Neural cell (in vitro differentiated cells): ENCODE measurements at regions not wholly inside any gene's neighbourhood (a gene's known extent, or its start where the extent isn't known, plus 50 kb on each side); places are given as distances from the start of the nearest gene placed in this dataset.

ENCODE experiments used
- H2AFZ ChIP-seq: fragments of 200-600, 300-800 bp; sonication (generic), shearing (Covaris generic); 2 replicates; pipeline ENCODE4 v1.6.0; 2014; ENCODE audit warnings: low read depth, mild to moderate bottlenecking, antibody characterized with exemption, low read length, moderate library complexity
- H3F3A ChIP-seq: fragments of 200-600 bp; shearing (Covaris generic); 2 replicates; pipeline ENCODE4 v1.6.1; 2016; ENCODE audit warnings: mild to moderate bottlenecking, moderate library complexity, mixed read lengths, antibody characterized with exemption, low read length; ENCODE audit not compliant: insufficient read depth, poor library complexity, severe bottlenecking
- H3K27ac ChIP-seq: fragments of 200-600, 300-800 bp; sonication (generic), shearing (Covaris generic); 2 replicates; pipeline ENCODE4 v1.5.1; 2014; ENCODE audit warnings: mild to moderate bottlenecking, low read length, moderate library complexity
- H3K27me3 ChIP-seq: fragments of 300-800, 200-600 bp; sonication (generic), shearing (Covaris generic); 2 replicates; pipeline ENCODE4 v1.6.0; 2014; ENCODE audit warnings: mild to moderate bottlenecking, low read depth, low read length, moderate library complexity; ENCODE audit not compliant: insufficient read depth
- H3K36me3 ChIP-seq: fragments of 300-800, 200-600 bp; sonication (generic), shearing (Covaris generic); 2 replicates; pipeline ENCODE4 v1.5.1; 2014; ENCODE audit warnings: mild to moderate bottlenecking, antibody characterized with exemption, low read length, moderate library complexity; ENCODE audit not compliant: insufficient read depth
- H3K4me2 ChIP-seq: fragments of 300-800, 200-600 bp; sonication (generic), shearing (Covaris generic); 2 replicates; pipeline ENCODE4 v1.6.0; 2014; ENCODE audit warnings: mild to moderate bottlenecking, low read length
- H3K4me3 ChIP-seq: fragments of 300-800, 200-600 bp; sonication (generic), shearing (Covaris generic); 2 replicates; pipeline ENCODE4 v1.5.1; 2014; ENCODE audit warnings: mild to moderate bottlenecking, low read length, moderate library complexity
- H3K79me2 ChIP-seq: fragments of 200-600 bp; shearing (Covaris generic); replicated peaks from 2 replicates; pipeline ENCODE4 v1.6.0; 2014; ENCODE audit warnings: mild to moderate bottlenecking, low read length, moderate library complexity; ENCODE audit not compliant: insufficient read depth
- H3K9ac ChIP-seq: fragments of 300-800, 200-600 bp; sonication (generic), shearing (Covaris generic); 2 replicates; pipeline ENCODE4 v1.6.1; 2016; ENCODE audit warnings: mild to moderate bottlenecking, low read length, mixed read lengths
- H3K9me2 ChIP-seq: fragments of 200-600 bp; shearing (Covaris generic); 2 replicates; pipeline ENCODE4 v1.6.1; 2016; ENCODE audit warnings: mild to moderate bottlenecking, low read length, mixed read lengths; ENCODE audit not compliant: insufficient read depth
- H3K9me3 ChIP-seq: fragments of 200-600, 300-800 bp; sonication (generic), shearing (Covaris generic); 2 replicates; pipeline ENCODE4 v1.6.1; 2016; ENCODE audit warnings: mild to moderate bottlenecking, mixed run types, low read length, moderate library complexity, mixed read lengths
- H4K20me1 ChIP-seq: fragments of 200-600 bp; shearing (Covaris generic); 2 replicates; pipeline ENCODE4 v1.6.1; 2016; ENCODE audit warnings: mild to moderate bottlenecking, mixed run types; ENCODE audit not compliant: insufficient read depth
- CTCF ChIP-seq: fragments of 450-650 bp; IDR thresholded peaks from 2 replicates; pipeline ENCODE4 v1.5.1; 2014; ENCODE audit warnings: antibody characterized with exemption, mild to moderate bottlenecking, moderate library complexity; ENCODE audit not compliant: poor library complexity, severe bottlenecking
- EP300 ChIP-seq: fragments of 450-650 bp; conservative IDR thresholded peaks from 2 replicates; pipeline ENCODE4 v1.6.1; 2014; ENCODE audit warnings: antibody characterized with exemption, mild to moderate bottlenecking, moderate library complexity; ENCODE audit not compliant: poor library complexity, severe bottlenecking
- EZH2 ChIP-seq: fragments of 200-600, 300-800 bp; shearing (Covaris generic), sonication (generic); IDR thresholded peaks from 2 replicates; pipeline ENCODE4 v1.6.1; 2014; ENCODE audit warnings: antibody characterized with exemption, low read length, borderline replicate concordance, mild to moderate bottlenecking; ENCODE audit not compliant: insufficient read depth, poor library complexity, severe bottlenecking
- MXI1 ChIP-seq: fragments of 450-650 bp; conservative IDR thresholded peaks from 2 replicates; pipeline ENCODE4 v1.6.1; 2014; ENCODE audit warnings: antibody characterized with exemption, mild to moderate bottlenecking; ENCODE audit not compliant: poor library complexity, severe bottlenecking
- POLR2AphosphoS5 ChIP-seq: IDR thresholded peaks from 2 replicates; pipeline ENCODE4 v1.6.1; 2012
- RAD21 ChIP-seq: fragments of 450-650 bp; conservative IDR thresholded peaks from 2 replicates; pipeline ENCODE4 v1.6.1; 2014; ENCODE audit warnings: antibody characterized with exemption, mild to moderate bottlenecking, moderate library complexity
- REST ChIP-seq: IDR thresholded peaks from 2 replicates; pipeline ENCODE4 v1.6.1; 2012; ENCODE audit warnings: borderline replicate concordance
- SMC3 ChIP-seq: fragments of 450-650 bp; conservative IDR thresholded peaks from 2 replicates; pipeline ENCODE4 v1.6.1; 2014; ENCODE audit warnings: antibody characterized with exemption, mild to moderate bottlenecking, moderate library complexity; ENCODE audit not compliant: poor library complexity
- TAF1 ChIP-seq: IDR thresholded peaks from 2 replicates; pipeline ENCODE4 v1.6.1; 2012; ENCODE audit warnings: low read depth

GRCh38 chr15:98525661-98526001 lies 122.7 kb upstream of the IGF1R start:
- H3K4me2 ChIP-seq, result no peak overlapping the region

GRCh38 chr15:98526094-98526493 lies 122.2 kb upstream of the IGF1R start:
- Histone ChIP-seq H3K27ac (no peak overlapping the region), H3K36me3 (no peaks in the 10 kb centered on the region), H3K4me2 (no peak overlapping the region), H2AFZ (no peak overlapping the region), H3K27me3 (no peaks in the 10 kb centered on the region), H3K9me3 (no peaks in the 10 kb centered on the region), H3K9me2 (no peaks in the 10 kb centered on the region), H4K20me1 (no peaks in the 10 kb centered on the region), H3K79me2 (no peaks in the 10 kb centered on the region), H3F3A (no peaks in the 10 kb centered on the region), H3K4me3 (no peak overlapping the region), H3K9ac (no peak overlapping the region)
- no peak for TF ChIP-seq CTCF
- TF ChIP-seq RAD21, result no peak
- no peak for TF ChIP-seq TAF1
- TF ChIP-seq POLR2AphosphoS5, result no peak
- no peak for TF ChIP-seq EZH2
- no peak for TF ChIP-seq REST
- TF ChIP-seq EP300, result no peak

More at GRCh38 chr15:98525661-98526001, 122.7 kb upstream of the IGF1R start:
- Histone ChIP-seq H3K9me3 (no peaks in the 10 kb centered on the region), H3K27ac (no peak overlapping the region), H3F3A (no peaks in the 10 kb centered on the region), H2AFZ (no peak overlapping the region), H3K4me3 (no peak overlapping the region), H4K20me1 (no peaks in the 10 kb centered on the region), H3K9me2 (no peaks in the 10 kb centered on the region), H3K27me3 (no peaks in the 10 kb centered on the region), H3K79me2 (no peaks in the 10 kb centered on the region), H3K9ac (no peak overlapping the region), H3K36me3 (no peaks in the 10 kb centered on the region)
- no peak for TF ChIP-seq REST
- no peak for TF ChIP-seq SMC3
- no peak for TF ChIP-seq EZH2
- TF ChIP-seq RAD21, result no peak
- no peak for TF ChIP-seq POLR2AphosphoS5
- no peak for TF ChIP-seq TAF1
- no peak for TF ChIP-seq EP300
- no peak for TF ChIP-seq MXI1
- TF ChIP-seq CTCF, result no peak
